Heart left ventricle (tissue), 16 donors: ENCODE measurements at regions not wholly inside any gene's neighbourhood (a gene's known extent, or its start where the extent isn't known, plus 50 kb on each side); places are given as distances from the start of the nearest gene placed in this dataset.

Experiments used
- ATAC-seq, 4 donors: fragments of 200-7000 bp; cut with Tn5 transposase; one replicate each; pipeline ENCODE4 v1.9.1; 2020 to 2022; ENCODE audit warnings: moderate library complexity in 4 of 4, mild to moderate bottlenecking in 3 of 4, moderate number of reproducible peaks in 1 of 4
- DNase-seq, 5 donors: peaks; one replicate each; pipeline ENCODE4 v3.0.0-alpha.2; 2020
- H3K27ac ChIP-seq, 12 donors: fragments of 200-600 bp; sonication (generic) in 4 of 12; one replicate each; pipeline versions ENCODE4 v1.5.0 to v1.8.0; 2016 to 2022; ENCODE audit warnings: mild to moderate bottlenecking in 2 of 12
- H3K27me3 ChIP-seq, 9 donors: fragments of 200-600 bp; sonication (generic) in 2 of 9; one replicate each; pipeline versions ENCODE4 v1.5.1 to v1.8.0; 2016 to 2022; ENCODE audit warnings: mild to moderate bottlenecking in 3 of 9
- H3K36me3 ChIP-seq, 9 donors: fragments of 200-600 bp; sonication (generic) in 2 of 9; one replicate each; pipeline versions ENCODE4 v1.5.0 to v1.8.0; 2018 to 2022; ENCODE audit warnings: mild to moderate bottlenecking in 2 of 9
- H3K4me1 ChIP-seq, 12 donors: fragments of 200-600 bp; sonication (generic) in 4 of 12; one replicate each; pipeline versions ENCODE4 v1.5.0 to v1.8.0; 2016 to 2022; ENCODE audit warnings: mild to moderate bottlenecking in 3 of 12
- H3K4me3 ChIP-seq, 12 donors: fragments of 200-600 bp; sonication (generic) in 4 of 12; one replicate each; pipeline versions ENCODE4 v1.5.0 to v1.8.0; 2017 to 2022; ENCODE audit warnings: mild to moderate bottlenecking in 9 of 12, moderate library complexity in 4 of 12
- H3K9me3 ChIP-seq, 12 donors: fragments of 200-600 bp; sonication (generic) in 4 of 12; one replicate each; pipeline versions ENCODE4 v1.5.0 to v1.8.0; 2016 to 2022; ENCODE audit warnings: mild to moderate bottlenecking in 1 of 12
- CTCF ChIP-seq, 12 donors: fragments of 200-600 bp; sonication (generic) in 4 of 12; IDR thresholded peaks; one replicate each; pipeline versions ENCODE4 v1.5.0 to v1.8.0; 2018 to 2022; ENCODE audit warnings: antibody characterized with exemption in 12 of 12, mild to moderate bottlenecking in 5 of 12
- POLR2A ChIP-seq, 2 donors: fragments of 450-650 bp; IDR thresholded peaks; one replicate each; pipeline ENCODE4 v1.6.1; 2017; ENCODE audit warnings: antibody characterized with exemption in 2 of 2, mild to moderate bottlenecking in 2 of 2, moderate library complexity in 2 of 2
- WGBS, 4 donors: extraction: QIAGEN DNeasy Blood & Tissue Kit in 2 of 4; methylation state at CpG; one replicate each; pipeline versions ENCODE4 v1.1.5 to v1.1.7; 2013 to 2018; 5-methylcytosine and 5-hydroxymethylcytosine counted together
- intact Hi-C, 10 donors: fragments of 100-400 bp; cut with DNase I; formaldehyde crosslinking; loops; one replicate each; pipeline versions ENCODE4 v1.11.1 to v1.14.2; 2022
- donor health status: ischemic (EF 13 %, LVEDD 7.1; RV severe dilation, severe dysfunction).
- donor health status: healthy with polysubstance abuse.
- donor health status: DM: no; HTN: yes; CAD: no.
- donor health status: DM: no; HTN: no; CAD: no.
- donor health status: ischemic (EF 25% LVEDD 6.9; RV normal size, moderate dysfunction).
- donor health status: ischemic (EF 25% LVEDD 5.7; RV mildly dilated, moderate dysfunction).
- donor health status: healthy.
- donor health status: DM: yes; HTN: yes; CAD: no.
- donor health status: ischemic (EF 35%, LVEDD 5.7; RV mildly dilated, moderate dysfunction).
- donor health status: nonischemic (EF 11% LVEDD 7.7; RV severe dilation, severe dysfunction).
- donor health status: DM: yes; HTN: yes; CAD: no.
- donor health status: PGD.
- donor health status: ischemic (EF 29% LVEDD 5.4; RV normal size, mild dysfunction).
- donor health status: nonischemic (EF 23%, LVEDD 6.1; RV moderate dilation, normal function).

- H3K4me3 ChIP-seq, result no peak overlapping the region
- H3K27ac ChIP-seq, result no peak overlapping the region
- no peaks in the 10 kb centered on the region for H3K4me1 ChIP-seq
- H3K9me3 ChIP-seq, result no peaks in the 10 kb centered on the region
- no peak for ATAC-seq
- H3K36me3 ChIP-seq, result no peaks in the 10 kb centered on the region
- peaks cover 0 to 3% (median 0%) of the 10 kb centered on the region in 9 donors for H3K27me3 ChIP-seq
- TF ChIP-seq POLR2A (IDR thresholded peaks at IDR 0.05), result no peak
- TF ChIP-seq CTCF (IDR thresholded peaks at IDR 0.05), result no peak
- no peak for DNase-seq
- 70 to 76% (median 72%) methylated on average over 2 of the region's 2 CpGs for WGBS, 4 donors
- intact Hi-C loops, result no loop called here
These were observed 88.2 kb downstream of the LRATD1 start for GRCh38 chr2:14720739-14721138.

- H3K4me3 ChIP-seq, result no peak overlapping the region
- peaks cover 0 to 3% (median 0%) of the 10 kb centered on the region in 9 donors for H3K27me3 ChIP-seq
- no peaks in the 10 kb centered on the region for H3K4me1 ChIP-seq
- no peak overlapping the region for H3K27ac ChIP-seq
- WGBS, 4 donors, result 45 to 61% (median 48%) methylated on average over 3 of the region's 3 CpGs
- DNase-seq (no peak), ATAC-seq (no peak)
- intact Hi-C loops, result no loop called here
- no peaks in the 10 kb centered on the region for H3K9me3 ChIP-seq
- TF ChIP-seq POLR2A (IDR thresholded peaks at IDR 0.05) (no peak), CTCF (IDR thresholded peaks at IDR 0.05) (no peak)
- no peaks in the 10 kb centered on the region for H3K36me3 ChIP-seq
These were observed 90.5 kb downstream of the LRATD1 start for GRCh38 chr2:14722904-14723570.

GRCh38 chr2:14723684-14724083 is 91.2 kb downstream of the LRATD1 start:
- Histone ChIP-seq H3K4me3 (no peak overlapping the region), H3K36me3 (no peaks in the 10 kb centered on the region), H3K4me1 (no peaks in the 10 kb centered on the region), H3K27me3 (peaks cover 0 to 3% (median 0%) of the 10 kb centered on the region in 9 donors), H3K9me3 (no peaks in the 10 kb centered on the region), H3K27ac (no peak overlapping the region)
- ATAC-seq (no peak), DNase-seq (no peak)
- intact Hi-C loops, result no loop called here
- TF ChIP-seq POLR2A (IDR thresholded peaks at IDR 0.05) (no peak), CTCF (IDR thresholded peaks at IDR 0.05) (no peak)
- WGBS, 4 donors, result 72 to 76% (median 74%) methylated on average over 5 of the region's 5 CpGs

- WGBS, 4 donors, result 66 to 77% (median 76%) methylated on average over 4 of the region's 4 CpGs
- H3K4me1 ChIP-seq, result no peaks in the 10 kb centered on the region
- no peak for TF ChIP-seq CTCF (IDR thresholded peaks at IDR 0.05)
- TF ChIP-seq POLR2A (IDR thresholded peaks at IDR 0.05), result no peak
These were observed 103.2 kb downstream of the LRATD1 start for GRCh38 chr2:14735696-14736095.

More at GRCh38 chr2:14735696-14736095, 103.2 kb downstream of the LRATD1 start:
- H3K27me3 ChIP-seq, result no peaks in the 10 kb centered on the region
- ATAC-seq (no peak), DNase-seq (no peak)
- H3K4me3 ChIP-seq, result no peak overlapping the region
- H3K36me3 ChIP-seq, result no peaks in the 10 kb centered on the region
- intact Hi-C loops, result no loop called here
- H3K27ac ChIP-seq, result no peak overlapping the region
- H3K9me3 ChIP-seq, result no peaks in the 10 kb centered on the region
